ENCODE measurements at regions not wholly inside any gene's neighbourhood (a gene's known extent, or its start where the extent isn't known, plus 50 kb on each side); places are given as distances from the start of the nearest gene placed in this dataset.

DNA sequence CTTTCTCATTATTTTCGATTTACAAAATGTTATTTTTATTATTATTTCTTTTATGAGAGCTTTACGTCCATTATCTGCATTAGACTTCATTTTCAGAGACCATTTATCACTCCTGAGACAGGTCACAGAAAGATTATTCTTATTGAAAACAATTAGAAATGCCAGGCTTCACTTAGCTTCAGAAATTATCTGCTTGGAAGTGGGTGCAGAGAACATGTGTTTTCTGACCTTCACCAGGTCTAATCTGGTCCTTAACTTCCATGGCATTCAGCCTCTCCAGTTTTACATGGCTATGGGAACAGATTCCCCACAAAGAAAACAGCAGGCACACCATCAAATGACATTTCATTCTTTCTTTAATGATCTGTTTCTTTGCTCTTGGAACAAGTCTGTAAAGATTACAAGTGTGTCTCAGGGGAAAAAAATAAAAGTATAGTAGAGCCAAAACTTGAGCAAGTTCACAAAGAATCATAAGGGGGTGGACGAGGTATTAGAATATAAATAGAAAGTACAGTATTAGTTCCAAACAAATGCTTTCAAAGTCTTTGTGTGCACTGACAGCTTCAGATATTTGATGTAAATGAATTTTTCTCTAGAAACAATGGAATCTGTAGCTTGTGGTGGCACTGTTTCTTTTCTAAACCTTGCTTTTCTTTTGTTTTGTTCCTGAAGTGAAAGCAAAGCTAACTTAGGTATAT is 294.2 kb upstream of the MEIS2 start:
- 66% methylated on average over 3 of the region's 3 CpGs for WGBS
- no peak overlapping the region for H3K4me3 ChIP-seq (ENCODE audit: low read depth in 1 of 3, low read length in 3 of 3)
- no peak overlapping the region for H3K9ac ChIP-seq (ENCODE audit: low read depth in 1 of 2, low read length in 2 of 2)
- no peaks in the 10 kb centered on the region for H3K27me3 ChIP-seq (ENCODE audit: control insufficient read depth in 4 of 4, insufficient read depth in 4 of 4, low read length in 3 of 4)
- no peaks in the 10 kb centered on the region for H3K36me3 ChIP-seq (ENCODE audit: control insufficient read depth in 4 of 4, insufficient read depth in 3 of 4, low read depth in 1 of 4, low read length in 3 of 4)
- H3K9me3 ChIP-seq (ENCODE audit: control insufficient read depth in 4 of 4, low read length in 3 of 4), result peaks cover 0 to 5% (median 2%) of the 10 kb centered on the region in 4 donors
- H3K27ac ChIP-seq (ENCODE audit: low read depth in 1 of 2, low read length in 2 of 2), result no peak overlapping the region
- TF ChIP-seq, protein P1, sequence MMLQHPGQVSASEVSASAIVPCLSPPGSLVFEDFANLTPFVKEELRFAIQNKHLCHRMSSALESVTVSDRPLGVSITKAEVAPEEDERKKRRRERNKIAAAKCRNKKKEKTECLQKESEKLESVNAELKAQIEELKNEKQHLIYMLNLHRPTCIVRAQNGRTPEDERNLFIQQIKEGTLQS (IDR thresholded peaks at IDR 0.05), result no peak
- TF ChIP-seq, protein P2, sequence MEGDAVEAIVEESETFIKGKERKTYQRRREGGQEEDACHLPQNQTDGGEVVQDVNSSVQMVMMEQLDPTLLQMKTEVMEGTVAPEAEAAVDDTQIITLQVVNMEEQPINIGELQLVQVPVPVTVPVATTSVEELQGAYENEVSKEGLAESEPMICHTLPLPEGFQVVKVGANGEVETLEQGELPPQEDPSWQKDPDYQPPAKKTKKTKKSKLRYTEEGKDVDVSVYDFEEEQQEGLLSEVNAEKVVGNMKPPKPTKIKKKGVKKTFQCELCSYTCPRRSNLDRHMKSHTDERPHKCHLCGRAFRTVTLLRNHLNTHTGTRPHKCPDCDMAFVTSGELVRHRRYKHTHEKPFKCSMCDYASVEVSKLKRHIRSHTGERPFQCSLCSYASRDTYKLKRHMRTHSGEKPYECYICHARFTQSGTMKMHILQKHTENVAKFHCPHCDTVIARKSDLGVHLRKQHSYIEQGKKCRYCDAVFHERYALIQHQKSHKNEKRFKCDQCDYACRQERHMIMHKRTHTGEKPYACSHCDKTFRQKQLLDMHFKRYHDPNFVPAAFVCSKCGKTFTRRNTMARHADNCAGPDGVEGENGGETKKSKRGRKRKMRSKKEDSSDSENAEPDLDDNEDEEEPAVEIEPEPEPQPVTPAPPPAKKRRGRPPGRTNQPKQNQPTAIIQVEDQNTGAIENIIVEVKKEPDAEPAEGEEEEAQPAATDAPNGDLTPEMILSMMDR (IDR thresholded peaks at IDR 0.05; ENCODE audit: low read depth, low read length, missing input control), result no peak
- TF ChIP-seq TAF1 (conservative IDR thresholded peaks at IDR 0.05) (no peak), HNF4A (conservative IDR thresholded peaks at IDR 0.05) (no peak), GABPA (IDR thresholded peaks at IDR 0.05 in 1 of 2, conservative IDR thresholded peaks at IDR 0.05 in 1 of 2) (no peak), HNF4G (IDR thresholded peaks at IDR 0.05) (no peak), FOXA1 (IDR thresholded peaks at IDR 0.05) (no peak), RXRA (IDR thresholded peaks at IDR 0.05) (no peak), SP1 (IDR thresholded peaks at IDR 0.05) (no peak), JUND (IDR thresholded peaks at IDR 0.05) (no peak), RAD21 (IDR thresholded peaks at IDR 0.05) (no peak)
- TF ChIP-seq, protein P3, sequence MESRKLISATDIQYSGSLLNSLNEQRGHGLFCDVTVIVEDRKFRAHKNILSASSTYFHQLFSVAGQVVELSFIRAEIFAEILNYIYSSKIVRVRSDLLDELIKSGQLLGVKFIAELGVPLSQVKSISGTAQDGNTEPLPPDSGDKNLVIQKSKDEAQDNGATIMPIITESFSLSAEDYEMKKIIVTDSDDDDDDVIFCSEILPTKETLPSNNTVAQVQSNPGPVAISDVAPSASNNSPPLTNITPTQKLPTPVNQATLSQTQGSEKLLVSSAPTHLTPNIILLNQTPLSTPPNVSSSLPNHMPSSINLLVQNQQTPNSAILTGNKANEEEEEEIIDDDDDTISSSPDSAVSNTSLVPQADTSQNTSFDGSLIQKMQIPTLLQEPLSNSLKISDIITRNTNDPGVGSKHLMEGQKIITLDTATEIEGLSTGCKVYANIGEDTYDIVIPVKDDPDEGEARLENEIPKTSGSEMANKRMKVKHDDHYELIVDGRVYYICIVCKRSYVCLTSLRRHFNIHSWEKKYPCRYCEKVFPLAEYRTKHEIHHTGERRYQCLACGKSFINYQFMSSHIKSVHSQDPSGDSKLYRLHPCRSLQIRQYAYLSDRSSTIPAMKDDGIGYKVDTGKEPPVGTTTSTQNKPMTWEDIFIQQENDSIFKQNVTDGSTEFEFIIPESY (IDR thresholded peaks at IDR 0.05), result no peak
- TF ChIP-seq, protein P4, sequence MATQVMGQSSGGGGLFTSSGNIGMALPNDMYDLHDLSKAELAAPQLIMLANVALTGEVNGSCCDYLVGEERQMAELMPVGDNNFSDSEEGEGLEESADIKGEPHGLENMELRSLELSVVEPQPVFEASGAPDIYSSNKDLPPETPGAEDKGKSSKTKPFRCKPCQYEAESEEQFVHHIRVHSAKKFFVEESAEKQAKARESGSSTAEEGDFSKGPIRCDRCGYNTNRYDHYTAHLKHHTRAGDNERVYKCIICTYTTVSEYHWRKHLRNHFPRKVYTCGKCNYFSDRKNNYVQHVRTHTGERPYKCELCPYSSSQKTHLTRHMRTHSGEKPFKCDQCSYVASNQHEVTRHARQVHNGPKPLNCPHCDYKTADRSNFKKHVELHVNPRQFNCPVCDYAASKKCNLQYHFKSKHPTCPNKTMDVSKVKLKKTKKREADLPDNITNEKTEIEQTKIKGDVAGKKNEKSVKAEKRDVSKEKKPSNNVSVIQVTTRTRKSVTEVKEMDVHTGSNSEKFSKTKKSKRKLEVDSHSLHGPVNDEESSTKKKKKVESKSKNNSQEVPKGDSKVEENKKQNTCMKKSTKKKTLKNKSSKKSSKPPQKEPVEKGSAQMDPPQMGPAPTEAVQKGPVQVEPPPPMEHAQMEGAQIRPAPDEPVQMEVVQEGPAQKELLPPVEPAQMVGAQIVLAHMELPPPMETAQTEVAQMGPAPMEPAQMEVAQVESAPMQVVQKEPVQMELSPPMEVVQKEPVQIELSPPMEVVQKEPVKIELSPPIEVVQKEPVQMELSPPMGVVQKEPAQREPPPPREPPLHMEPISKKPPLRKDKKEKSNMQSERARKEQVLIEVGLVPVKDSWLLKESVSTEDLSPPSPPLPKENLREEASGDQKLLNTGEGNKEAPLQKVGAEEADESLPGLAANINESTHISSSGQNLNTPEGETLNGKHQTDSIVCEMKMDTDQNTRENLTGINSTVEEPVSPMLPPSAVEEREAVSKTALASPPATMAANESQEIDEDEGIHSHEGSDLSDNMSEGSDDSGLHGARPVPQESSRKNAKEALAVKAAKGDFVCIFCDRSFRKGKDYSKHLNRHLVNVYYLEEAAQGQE (IDR thresholded peaks at IDR 0.05), result no peak
- peaks cover 0 to 3% (median under 1%) of the 10 kb centered on the region in 4 donors for H3K4me1 ChIP-seq (ENCODE audit: control insufficient read depth in 4 of 4, insufficient read depth in 4 of 4, low read length in 3 of 4)
- no peak for DNase-seq (ENCODE audit: low spot score)

DNA sequence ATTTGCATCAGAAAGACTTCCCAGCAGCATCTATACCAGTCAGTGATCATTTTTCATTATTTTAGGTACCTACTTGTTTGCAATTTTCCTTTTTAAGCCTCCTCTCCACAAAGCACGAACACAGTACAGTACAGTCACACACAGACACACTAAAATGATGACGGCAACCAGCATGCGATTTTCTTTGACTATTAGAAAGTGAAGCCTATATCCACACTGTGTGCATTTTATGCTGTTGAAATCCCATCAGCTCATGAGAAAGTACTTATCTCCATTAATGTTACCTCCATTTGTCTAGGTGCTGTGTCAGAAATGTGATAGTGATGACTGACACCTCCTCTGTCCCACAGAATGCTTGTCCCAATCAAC is 294.7 kb upstream of the MEIS2 start:
- Histone ChIP-seq H3K9me3 (ENCODE audit: control insufficient read depth in 4 of 4, low read length in 3 of 4) (peaks cover 0 to 3% (median 0%) of the 10 kb centered on the region in 4 donors), H3K36me3 (ENCODE audit: control insufficient read depth in 4 of 4, insufficient read depth in 3 of 4, low read depth in 1 of 4, low read length in 3 of 4) (no peaks in the 10 kb centered on the region), H3K27ac (ENCODE audit: low read depth in 1 of 2, low read length in 2 of 2) (no peak overlapping the region), H3K4me1 (ENCODE audit: control insufficient read depth in 4 of 4, insufficient read depth in 4 of 4, low read length in 3 of 4) (peaks cover 0 to 3% (median under 1%) of the 10 kb centered on the region in 4 donors), H3K9ac (ENCODE audit: low read depth in 1 of 2, low read length in 2 of 2) (no peak overlapping the region), H3K4me3 (ENCODE audit: low read depth in 1 of 3, low read length in 3 of 3) (no peak overlapping the region), H3K27me3 (ENCODE audit: control insufficient read depth in 4 of 4, insufficient read depth in 4 of 4, low read length in 3 of 4) (no peaks in the 10 kb centered on the region)
- 87% methylated on average over 3 of the region's 3 CpGs for WGBS
- DNase-seq (ENCODE audit: low spot score), result no peak
- TF ChIP-seq, protein P4 (IDR thresholded peaks at IDR 0.05), result no peak
- TF ChIP-seq TAF1 (conservative IDR thresholded peaks at IDR 0.05) (no peak), FOXA2 (IDR thresholded peaks at IDR 0.05) (no peak), RXRA (IDR thresholded peaks at IDR 0.05) (no peak), FOXA1 (IDR thresholded peaks at IDR 0.05) (no peak), SP1 (IDR thresholded peaks at IDR 0.05) (no peak), EGR1 (IDR thresholded peaks at IDR 0.05; ENCODE audit: low read depth in 2 of 2) (no peak), HNF4A (conservative IDR thresholded peaks at IDR 0.05) (no peak), JUND (IDR thresholded peaks at IDR 0.05) (no peak), RAD21 (IDR thresholded peaks at IDR 0.05) (no peak), GABPA (IDR thresholded peaks at IDR 0.05 in 1 of 2, conservative IDR thresholded peaks at IDR 0.05 in 1 of 2) (no peak)
- TF ChIP-seq, protein P2 (IDR thresholded peaks at IDR 0.05; ENCODE audit: low read depth, low read length, missing input control), result no peak

All from liver (tissue), 8 donors.